Cardiac muscle cell (in vitro differentiated cells and primary cell): ENCODE measurements at regions not wholly inside any gene's neighbourhood (a gene's known extent, or its start where the extent isn't known, plus 50 kb on each side); places are given as distances from the start of the nearest gene placed in this dataset.
A peak's percentile ranks its signal among the peaks of the same experiment; 100 is the strongest.

Source experiments
- DNase-seq, 2 donors: peaks; one replicate each; pipeline versions ENCODE4 v3.0.0 to v3.0.0-alpha.2; 2010 to 2017; ENCODE audit warnings: low read depth in 1 of 2, low spot score in 1 of 2
- H3K27ac ChIP-seq: fragments of 200-600 bp; sonication (generic); 2 replicates; pipeline ENCODE4 v1.5.1; 2016
- H3K27me3 ChIP-seq: fragments of 200-600 bp; sonication (generic); 2 replicates; pipeline ENCODE4 v1.6.0; 2016; ENCODE audit warnings: control low read depth
- H3K36me3 ChIP-seq: fragments of 200-600 bp; sonication (generic); 2 replicates; pipeline ENCODE4 v1.5.1; 2016; ENCODE audit warnings: control low read depth
- H3K4me1 ChIP-seq: fragments of 200-600 bp; sonication (generic); 2 replicates; pipeline ENCODE4 v1.8.1; 2017; ENCODE audit warnings: low read depth, mild to moderate bottlenecking, mixed run types
- H3K4me3 ChIP-seq: fragments of 200-600 bp; sonication (generic); 2 replicates; pipeline ENCODE4 v1.5.1; 2016; ENCODE audit warnings: mild to moderate bottlenecking
- H3K9me3 ChIP-seq: fragments of 200-600 bp; sonication (generic); 2 replicates; pipeline ENCODE4 v1.5.1; 2017; ENCODE audit warnings: low read depth, mild to moderate bottlenecking, control low read depth
- CTCF ChIP-seq: IDR thresholded peaks from 2 replicates; pipeline ENCODE4 v1.5.1; 2012; ENCODE audit warnings: low read depth, mild to moderate bottlenecking, low read length

- Histone ChIP-seq H3K4me3 (no peak overlapping the region), H3K4me1 (no peaks in the 10 kb centered on the region), H3K27me3 (no peaks in the 10 kb centered on the region), H3K36me3 (no peaks in the 10 kb centered on the region), H3K27ac (no peak overlapping the region), H3K9me3 (no peaks in the 10 kb centered on the region)
- DNase-seq: no peak
- TF ChIP-seq CTCF: no peak
Measured at GRCh38 chr6:44715925-44716324, 328.4 kb downstream of the CDC5L start.

- Histone ChIP-seq H3K27me3 (no peaks in the 10 kb centered on the region), H3K36me3 (no peaks in the 10 kb centered on the region), H3K27ac (no peak overlapping the region), H3K9me3 (no peaks in the 10 kb centered on the region), H3K4me3 (no peak overlapping the region), H3K4me1 (no peaks in the 10 kb centered on the region)
- DNase-seq: no peak
- TF ChIP-seq CTCF: no peak
Measured at GRCh38 chr6:44717431-44717830, 329.9 kb downstream of the CDC5L start.

GRCh38 chr6:44721954-44722578, 334.6 kb downstream of the CDC5L start:
- Histone ChIP-seq H3K27me3 (no peaks in the 10 kb centered on the region), H3K9me3 (no peaks in the 10 kb centered on the region), H3K27ac (no peak overlapping the region), H3K4me3 (no peak overlapping the region), H3K4me1 (no peaks in the 10 kb centered on the region), H3K36me3 (no peaks in the 10 kb centered on the region)
- TF ChIP-seq CTCF: no peak
- DNase-seq: no peak

- Histone ChIP-seq H3K4me1 (no peaks in the 10 kb centered on the region), H3K9me3 (no peaks in the 10 kb centered on the region), H3K27me3 (no peaks in the 10 kb centered on the region), H3K4me3 (no peak overlapping the region), H3K27ac (no peak overlapping the region), H3K36me3 (no peaks in the 10 kb centered on the region)
- DNase-seq: no peak
- TF ChIP-seq CTCF: no peak
Measured at GRCh38 chr6:44722736-44723135, 335.2 kb downstream of the CDC5L start.

GRCh38 chr6:44723439-44724197, 336.1 kb downstream of the CDC5L start:
- no peaks in the 10 kb centered on the region for H3K9me3 ChIP-seq
- no peaks in the 10 kb centered on the region for H3K27me3 ChIP-seq
- H3K4me1 ChIP-seq: no peaks in the 10 kb centered on the region
- no peak overlapping the region for H3K27ac ChIP-seq
- TF ChIP-seq CTCF: no peak
- no peaks in the 10 kb centered on the region for H3K36me3 ChIP-seq
- DNase-seq: peak in 1 of 2 donors; percentile 6
- H3K4me3 ChIP-seq: no peak overlapping the region
